Lung microvascular endothelial cell (primary cell): ENCODE measurements at regions not wholly inside any gene's neighbourhood (a gene's known extent, or its start where the extent isn't known, plus 50 kb on each side); places are given as distances from the start of the nearest gene placed in this dataset.
"Not testable (repeated sequence)": the region's sequence is repeated elsewhere in the genome, so short reads cannot be mapped to it uniquely, and the experiment has no call there.

Experiments used
- DNase-seq, 2 donors: peaks; one replicate each; pipeline versions ENCODE4 v3.0.0 to v3.0.0-alpha.2; 2010; ENCODE audit warnings: low read depth in 2 of 2

GRCh38 chrX:51148848-51149247 is 183.8 kb upstream of the NUDT10 start:
- no peak for DNase-seq

GRCh38 chrX:51151734-51152133 is 180.9 kb upstream of the NUDT10 start:
- no peak for DNase-seq

- DNase-seq, result no peak
Observed at GRCh38 chrX:51155157-51155556, 177.5 kb upstream of the NUDT10 start.

- no peak for DNase-seq
Observed at GRCh38 chrX:51155566-51155965, 177.1 kb upstream of the NUDT10 start.

GRCh38 chrX:51158231-51158630 is 174.4 kb upstream of the NUDT10 start:
- no peak for DNase-seq

GRCh38 chrX:51159378-51159777 is 173.2 kb upstream of the NUDT10 start:
- not testable (repeated sequence) for DNase-seq

GRCh38 chrX:51163730-51164129 is 168.9 kb upstream of the NUDT10 start:
- no peak for DNase-seq

GRCh38 chrX:51178356-51178900 is 154.2 kb upstream of the NUDT10 start:
- not testable (repeated sequence) for DNase-seq

GRCh38 chrX:51179805-51180204 is 152.8 kb upstream of the NUDT10 start:
- DNase-seq, result not testable (repeated sequence)

GRCh38 chrX:51182545-51182944 is 150.1 kb upstream of the NUDT10 start:
- DNase-seq, result no peak

- no peak for DNase-seq
Observed at GRCh38 chrX:51192104-51192503, 140.5 kb upstream of the NUDT10 start.

GRCh38 chrX:51215266-51215665 is 117.4 kb upstream of the NUDT10 start:
- peak in 1 of 2 donors; percentile 1 for DNase-seq

- DNase-seq, result no peak
Observed at GRCh38 chrX:51215856-51216255, 116.8 kb upstream of the NUDT10 start.

- DNase-seq, result no peak
Observed at GRCh38 chrX:51242212-51242611, 90.4 kb upstream of the NUDT10 start.

- DNase-seq, result peak; percentile 1 to 23
Observed at GRCh38 chrX:51257490-51257889, 75.1 kb upstream of the NUDT10 start.

GRCh38 chrX:51262271-51262670 is 70.4 kb upstream of the NUDT10 start:
- DNase-seq, result not testable (repeated sequence)

GRCh38 chrX:51272638-51273037 is 60.0 kb upstream of the NUDT10 start:
- DNase-seq, result no peak

- no peak for DNase-seq
Observed at GRCh38 chrX:51281758-51282318, 50.8 kb upstream of the NUDT10 start.
